Osteoblast (primary cell): ENCODE measurements at regions not wholly inside any gene's neighbourhood (a gene's known extent, or its start where the extent isn't known, plus 50 kb on each side); places are given as distances from the start of the nearest gene placed in this dataset.

Source experiments
- DNase-seq: peaks from one replicate; pipeline ENCODE4 v3.0.0; 2011; ENCODE audit warnings: low spot score, mixed read lengths; ENCODE audit not compliant: insufficient read length; ENCODE audit errors: missing footprints
- H2AFZ ChIP-seq: 2 replicates; pipeline ENCODE4 v1.6.0; 2011; ENCODE audit warnings: mild to moderate bottlenecking, low read length
- H3K27ac ChIP-seq: 2 replicates; pipeline ENCODE4 v1.5.1; 2011; ENCODE audit warnings: mild to moderate bottlenecking, low read depth, low read length, moderate library complexity
- H3K27me3 ChIP-seq: 2 replicates; pipeline ENCODE4 v1.6.0; 2012; ENCODE audit warnings: mild to moderate bottlenecking, control low read depth, inconsistent platforms, low read length, moderate library complexity; ENCODE audit not compliant: insufficient read depth
- H3K36me3 ChIP-seq: 2 replicates; pipeline ENCODE4 v1.5.1; 2011; ENCODE audit warnings: mild to moderate bottlenecking, low read length, control low read depth, moderate library complexity; ENCODE audit not compliant: insufficient read depth
- H3K4me1 ChIP-seq: 2 replicates; pipeline ENCODE4 v1.5.1; 2011; ENCODE audit warnings: mild to moderate bottlenecking, low read length, control low read depth, moderate library complexity; ENCODE audit not compliant: insufficient read depth
- H3K4me2 ChIP-seq: 2 replicates; pipeline ENCODE4 v1.6.0; 2011; ENCODE audit warnings: mild to moderate bottlenecking, low read length; ENCODE audit not compliant: insufficient read depth
- H3K4me3 ChIP-seq: fragments of 200-600 bp; sonication (generic); 3 replicates; pipeline ENCODE4 v1.5.1; 2012; ENCODE audit warnings: mild to moderate bottlenecking, low read length, inconsistent platforms; ENCODE audit not compliant: insufficient read depth
- H3K79me2 ChIP-seq: 2 replicates; pipeline ENCODE4 v1.6.0; 2012; ENCODE audit warnings: mild to moderate bottlenecking, low read length, control low read depth, inconsistent platforms; ENCODE audit not compliant: insufficient read depth
- H3K9me3 ChIP-seq: 2 replicates; pipeline ENCODE4 v1.5.1; 2011; ENCODE audit warnings: low read depth, low read length, control low read depth
- H4K20me1 ChIP-seq: 2 replicates; pipeline ENCODE4 v1.6.0; 2012; ENCODE audit warnings: mild to moderate bottlenecking, low read length, control low read depth; ENCODE audit not compliant: insufficient read depth
- TF ChIP-seq, protein P1 (sequence below): IDR thresholded peaks from 2 replicates; pipeline ENCODE4 v1.5.1; 2011; ENCODE audit warnings: mild to moderate bottlenecking, low read depth, low read length, moderate library complexity; ENCODE audit errors: extremely low read depth

DNA sequence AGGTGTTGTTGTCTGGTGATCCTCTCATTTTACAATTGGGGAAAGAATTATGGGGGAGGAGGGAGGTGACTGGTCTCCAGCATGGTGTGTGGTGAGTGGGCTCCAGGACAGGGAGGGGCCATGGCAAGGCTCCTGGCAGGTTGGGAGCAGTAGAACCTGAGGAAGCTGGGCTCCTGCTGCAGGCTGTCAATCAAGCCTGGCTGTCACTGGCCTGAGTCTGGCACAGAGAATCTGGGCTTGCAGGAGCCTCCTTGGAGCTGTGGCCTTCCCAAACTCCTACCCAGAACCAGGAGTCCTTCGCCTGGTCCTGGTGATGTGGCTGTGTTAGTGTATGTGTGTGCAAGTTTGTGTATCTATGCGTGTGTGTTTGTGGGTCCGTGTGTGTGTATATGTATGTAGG lies 131.9 kb upstream of the CSF3R start:
- no peaks in the 10 kb centered on the region for H3K79me2 ChIP-seq
- TF ChIP-seq, protein P1, sequence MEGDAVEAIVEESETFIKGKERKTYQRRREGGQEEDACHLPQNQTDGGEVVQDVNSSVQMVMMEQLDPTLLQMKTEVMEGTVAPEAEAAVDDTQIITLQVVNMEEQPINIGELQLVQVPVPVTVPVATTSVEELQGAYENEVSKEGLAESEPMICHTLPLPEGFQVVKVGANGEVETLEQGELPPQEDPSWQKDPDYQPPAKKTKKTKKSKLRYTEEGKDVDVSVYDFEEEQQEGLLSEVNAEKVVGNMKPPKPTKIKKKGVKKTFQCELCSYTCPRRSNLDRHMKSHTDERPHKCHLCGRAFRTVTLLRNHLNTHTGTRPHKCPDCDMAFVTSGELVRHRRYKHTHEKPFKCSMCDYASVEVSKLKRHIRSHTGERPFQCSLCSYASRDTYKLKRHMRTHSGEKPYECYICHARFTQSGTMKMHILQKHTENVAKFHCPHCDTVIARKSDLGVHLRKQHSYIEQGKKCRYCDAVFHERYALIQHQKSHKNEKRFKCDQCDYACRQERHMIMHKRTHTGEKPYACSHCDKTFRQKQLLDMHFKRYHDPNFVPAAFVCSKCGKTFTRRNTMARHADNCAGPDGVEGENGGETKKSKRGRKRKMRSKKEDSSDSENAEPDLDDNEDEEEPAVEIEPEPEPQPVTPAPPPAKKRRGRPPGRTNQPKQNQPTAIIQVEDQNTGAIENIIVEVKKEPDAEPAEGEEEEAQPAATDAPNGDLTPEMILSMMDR = no peak

DNA sequence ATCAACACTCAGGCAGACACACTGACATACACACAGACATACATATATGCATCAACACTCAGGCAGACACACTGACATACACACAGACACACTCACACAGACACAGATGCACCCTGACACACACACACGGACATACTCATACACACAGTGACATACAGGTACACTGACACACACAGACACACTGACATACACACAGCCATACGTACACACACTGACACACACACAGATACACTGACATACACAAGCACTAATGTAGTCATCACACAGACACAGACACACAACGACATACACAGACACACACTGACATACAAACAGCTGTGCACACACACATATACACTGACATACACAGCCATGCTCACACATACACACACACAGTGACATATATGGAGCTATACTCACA lies 131.0 kb upstream of the CSF3R start:
- no peaks in the 10 kb centered on the region for H3K9me3 ChIP-seq
- H4K20me1 ChIP-seq = no peaks in the 10 kb centered on the region
- H3K4me3 ChIP-seq = no peak overlapping the region
- no peaks in the 10 kb centered on the region for H3K27me3 ChIP-seq
- H3K36me3 ChIP-seq = no peaks in the 10 kb centered on the region
- H2AFZ ChIP-seq = no peak overlapping the region
- no peak overlapping the region for H3K4me2 ChIP-seq
- H3K79me2 ChIP-seq = no peaks in the 10 kb centered on the region
- no peaks in the 10 kb centered on the region for H3K4me1 ChIP-seq
- DNase-seq = no peak
- no peak overlapping the region for H3K27ac ChIP-seq
- TF ChIP-seq, protein P1 = no peak

More for the DNA sequence above, 131.9 kb upstream of the CSF3R start:
- no peak overlapping the region for H3K4me3 ChIP-seq
- no peak overlapping the region for H2AFZ ChIP-seq
- H3K36me3 ChIP-seq = no peaks in the 10 kb centered on the region
- no peaks in the 10 kb centered on the region for H3K27me3 ChIP-seq
- DNase-seq = no peak
- H3K9me3 ChIP-seq = no peaks in the 10 kb centered on the region
- no peaks in the 10 kb centered on the region for H4K20me1 ChIP-seq
- no peak overlapping the region for H3K4me2 ChIP-seq
- H3K27ac ChIP-seq = no peak overlapping the region
- H3K4me1 ChIP-seq = no peaks in the 10 kb centered on the region

DNA sequence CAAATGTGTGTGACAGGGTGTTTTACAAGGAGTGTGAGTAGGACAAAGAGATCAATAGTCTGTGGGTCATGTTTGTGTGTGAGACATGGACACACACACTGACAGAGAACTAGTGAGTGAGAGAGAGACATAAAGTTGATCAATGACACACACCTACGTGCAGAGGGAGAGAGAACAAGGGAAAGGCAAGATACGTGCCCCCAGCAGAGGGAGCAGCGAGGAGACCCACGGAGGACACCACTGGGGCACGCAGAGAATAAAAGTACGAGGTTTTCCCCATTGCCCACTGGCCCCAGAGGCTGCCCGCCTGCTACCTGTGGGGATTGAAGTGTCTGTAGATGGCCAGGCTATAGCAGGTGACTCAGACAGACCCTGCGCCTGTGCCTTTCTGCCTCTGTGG lies 130.2 kb upstream of the CSF3R start:
- TF ChIP-seq, protein P1 = no peak
- DNase-seq = no peak

GRCh38 chr1:36612121-36612520 lies 129.4 kb upstream of the CSF3R start:
- Histone ChIP-seq H3K27ac (no peak overlapping the region), H3K36me3 (no peaks in the 10 kb centered on the region), H3K4me2 (no peak overlapping the region), H2AFZ (no peak overlapping the region), H3K4me3 (no peak overlapping the region), H3K9me3 (no peaks in the 10 kb centered on the region), H3K27me3 (no peaks in the 10 kb centered on the region), H3K4me1 (no peaks in the 10 kb centered on the region), H4K20me1 (no peaks in the 10 kb centered on the region), H3K79me2 (no peaks in the 10 kb centered on the region)
- no peak for DNase-seq
- TF ChIP-seq, protein P1 = no peak

More for the DNA sequence above, 130.2 kb upstream of the CSF3R start:
- H4K20me1 ChIP-seq = no peaks in the 10 kb centered on the region
- H3K27ac ChIP-seq = no peak overlapping the region
- H2AFZ ChIP-seq = no peak overlapping the region
- no peaks in the 10 kb centered on the region for H3K4me1 ChIP-seq
- no peak overlapping the region for H3K4me3 ChIP-seq
- H3K9me3 ChIP-seq = no peaks in the 10 kb centered on the region
- no peak overlapping the region for H3K4me2 ChIP-seq
- H3K27me3 ChIP-seq = no peaks in the 10 kb centered on the region
- no peaks in the 10 kb centered on the region for H3K79me2 ChIP-seq
- no peaks in the 10 kb centered on the region for H3K36me3 ChIP-seq
